SK-N-SH treated with all-trans-retinoic acid at 6 μM for 48 hours (cell line): ENCODE measurements at regions not wholly inside any gene's neighbourhood (a gene's known extent, or its start where the extent isn't known, plus 50 kb on each side); places are given as distances from the start of the nearest gene placed in this dataset.

Experiments
- ARNTL ChIP-seq: fragments of 450-650 bp; formaldehyde crosslinking; IDR thresholded peaks from 2 replicates; pipeline ENCODE4 v1.5.0; 2020; ENCODE audit warnings: low read depth, mild to moderate bottlenecking, moderate library complexity, borderline replicate concordance
- BACH2 ChIP-seq: fragments of 250-450 bp; sonication (Bioruptor Pico); IDR thresholded peaks from 2 replicates; pipeline ENCODE4 v1.9.0; 2021; ENCODE audit warnings: mild to moderate bottlenecking, borderline replicate concordance
- CSDC2 ChIP-seq: fragments of 250-450 bp; sonication (Bioruptor Pico); IDR thresholded peaks from 2 replicates; pipeline ENCODE4 v1.5.0; 2020; ENCODE audit warnings: mild to moderate bottlenecking, moderate library complexity
- CSRNP3 ChIP-seq: fragments of 250-450 bp; sonication (Bioruptor Pico); IDR thresholded peaks from 2 replicates; pipeline ENCODE4 v1.5.1; 2021; ENCODE audit warnings: mild to moderate bottlenecking, moderate library complexity
- ESRRG ChIP-seq: fragments of 250-450 bp; sonication (Bioruptor Pico); IDR thresholded peaks from 2 replicates; pipeline ENCODE4 v1.6.1; 2021; ENCODE audit warnings: mild to moderate bottlenecking
- GLIS3 ChIP-seq: fragments of 250-450 bp; sonication (Bioruptor Pico); IDR thresholded peaks from 2 replicates; pipeline ENCODE4 v1.5.0; 2020; ENCODE audit warnings: mild to moderate bottlenecking, moderate library complexity
- OSR1 ChIP-seq: fragments of 250-450 bp; sonication (Bioruptor Pico); IDR thresholded peaks from 2 replicates; pipeline ENCODE4 v1.8.0; 2022; ENCODE audit warnings: moderate library complexity, mild to moderate bottlenecking, inconsistent platforms
- PATZ1 ChIP-seq: fragments of 250-450 bp; sonication (Bioruptor Pico); IDR thresholded peaks from 2 replicates; pipeline ENCODE4 v1.8.0; 2020; ENCODE audit warnings: mild to moderate bottlenecking, moderate library complexity, borderline replicate concordance
- RARB ChIP-seq: fragments of 250-450 bp; sonication (Bioruptor Pico); IDR thresholded peaks from 2 replicates; pipeline ENCODE4 v1.8.0; 2021; ENCODE audit warnings: mild to moderate bottlenecking, moderate library complexity
- TSHZ2 ChIP-seq: fragments of 250-450 bp; sonication (Bioruptor Pico); IDR thresholded peaks from 2 replicates; pipeline ENCODE4 v1.5.0; 2020; ENCODE audit warnings: mild to moderate bottlenecking, moderate library complexity
- ZFP3 ChIP-seq: fragments of 250-450 bp; sonication (Bioruptor Pico); IDR thresholded peaks from 2 replicates; pipeline ENCODE4 v1.5.0; 2020; ENCODE audit warnings: mild to moderate bottlenecking, moderate library complexity
- ZFP30 ChIP-seq: fragments of 450-650 bp; formaldehyde crosslinking; IDR thresholded peaks from 2 replicates; pipeline ENCODE4 v1.5.0; 2022; ENCODE audit warnings: mild to moderate bottlenecking, moderate library complexity
- ZNF565 ChIP-seq: fragments of 450-650 bp; formaldehyde crosslinking; conservative IDR thresholded peaks from 2 replicates; pipeline ENCODE4 v1.5.0; 2020; ENCODE audit warnings: low read depth, mild to moderate bottlenecking, moderate library complexity
- ZNF8 ChIP-seq: fragments of 450-650 bp; formaldehyde crosslinking; IDR thresholded peaks from 2 replicates; pipeline ENCODE4 v1.5.0; 2020; ENCODE audit warnings: mild to moderate bottlenecking, moderate library complexity

GRCh38 chr13:53844473-53845146 is 816.0 kb downstream of the OLFM4 start:
- TF ChIP-seq PATZ1 (CRISPR knock-in tag): no peak
- TF ChIP-seq ZNF8 (CRISPR knock-in tag): no peak
- no peak for TF ChIP-seq TSHZ2
- TF ChIP-seq RARB: no peak
- no peak for TF ChIP-seq CSDC2
- no peak for TF ChIP-seq ZNF565 (CRISPR knock-in tag)
- no peak for TF ChIP-seq CSRNP3
- TF ChIP-seq ZFP3: no peak
- no peak for TF ChIP-seq ESRRG (CRISPR knock-in tag)
- TF ChIP-seq BACH2 (CRISPR knock-in tag): no peak
- TF ChIP-seq OSR1 (CRISPR knock-in tag): no peak
- TF ChIP-seq GLIS3 (CRISPR knock-in tag): no peak
- no peak for TF ChIP-seq ARNTL (CRISPR knock-in tag)
- no peak for TF ChIP-seq ZFP30 (CRISPR knock-in tag)
